SK-N-SH treated with all-trans-retinoic acid at 6 μM for 48 hours (cell line): ENCODE measurements at regions not wholly inside any gene's neighbourhood (a gene's known extent, or its start where the extent isn't known, plus 50 kb on each side); places are given as distances from the start of the nearest gene placed in this dataset.

ENCODE experiments used
- ATAC-seq: fragments of 200-7000 bp; cut with Tn5 transposase; 3 replicates; pipeline ENCODE4 v1.9.1; 2020; ENCODE audit warnings: mild to moderate bottlenecking, moderate library complexity
- BACH2 ChIP-seq: fragments of 250-450 bp; sonication (Bioruptor Pico); IDR thresholded peaks from 2 replicates; pipeline ENCODE4 v1.9.0; 2021; ENCODE audit warnings: mild to moderate bottlenecking, borderline replicate concordance
- ESRRG ChIP-seq: fragments of 250-450 bp; sonication (Bioruptor Pico); IDR thresholded peaks from 2 replicates; pipeline ENCODE4 v1.6.1; 2021; ENCODE audit warnings: mild to moderate bottlenecking
- GLIS3 ChIP-seq: fragments of 250-450 bp; sonication (Bioruptor Pico); IDR thresholded peaks from 2 replicates; pipeline ENCODE4 v1.5.0; 2020; ENCODE audit warnings: mild to moderate bottlenecking, moderate library complexity
- OSR1 ChIP-seq: fragments of 250-450 bp; sonication (Bioruptor Pico); IDR thresholded peaks from 2 replicates; pipeline ENCODE4 v1.8.0; 2022; ENCODE audit warnings: moderate library complexity, mild to moderate bottlenecking, inconsistent platforms
- PATZ1 ChIP-seq: fragments of 250-450 bp; sonication (Bioruptor Pico); IDR thresholded peaks from 2 replicates; pipeline ENCODE4 v1.8.0; 2020; ENCODE audit warnings: mild to moderate bottlenecking, moderate library complexity, borderline replicate concordance
- POU6F1 ChIP-seq: fragments of 250-450 bp; sonication (Bioruptor Pico); IDR thresholded peaks from 2 replicates; pipeline ENCODE4 v1.8.0; 2021; ENCODE audit warnings: low read depth, mild to moderate bottlenecking, moderate library complexity, borderline replicate concordance
- PPARA ChIP-seq: fragments of 250-450 bp; sonication (Bioruptor Pico); IDR thresholded peaks from 2 replicates; pipeline ENCODE4 v1.5.0; 2020; ENCODE audit warnings: mild to moderate bottlenecking, borderline replicate concordance
- SNAI2 ChIP-seq: fragments of 250-450 bp; sonication (Bioruptor Pico); IDR thresholded peaks from 2 replicates; pipeline ENCODE4 v1.5.0; 2020; ENCODE audit warnings: mild to moderate bottlenecking, moderate library complexity
- TOX ChIP-seq: fragments of 250-450 bp; sonication (Bioruptor Pico); IDR thresholded peaks from 2 replicates; pipeline ENCODE4 v1.8.0; 2021; ENCODE audit warnings: mild to moderate bottlenecking, moderate library complexity, borderline replicate concordance
- ZC3H10 ChIP-seq: fragments of 250-450 bp; sonication (Bioruptor Pico); IDR thresholded peaks from 2 replicates; pipeline ENCODE4 v1.5.1; 2021; ENCODE audit warnings: mild to moderate bottlenecking, moderate library complexity
- ZFP3 ChIP-seq: fragments of 250-450 bp; sonication (Bioruptor Pico); IDR thresholded peaks from 2 replicates; pipeline ENCODE4 v1.5.0; 2020; ENCODE audit warnings: mild to moderate bottlenecking, moderate library complexity
- ZFP30 ChIP-seq: fragments of 450-650 bp; formaldehyde crosslinking; IDR thresholded peaks from 2 replicates; pipeline ENCODE4 v1.5.0; 2022; ENCODE audit warnings: mild to moderate bottlenecking, moderate library complexity
- ZNF565 ChIP-seq: fragments of 450-650 bp; formaldehyde crosslinking; conservative IDR thresholded peaks from 2 replicates; pipeline ENCODE4 v1.5.0; 2020; ENCODE audit warnings: low read depth, mild to moderate bottlenecking, moderate library complexity
- ZNF70 ChIP-seq: fragments of 450-650 bp; formaldehyde crosslinking; IDR thresholded peaks from 2 replicates; pipeline ENCODE4 v1.5.0; 2020; ENCODE audit warnings: mild to moderate bottlenecking, moderate library complexity
- ZNF8 ChIP-seq: fragments of 450-650 bp; formaldehyde crosslinking; IDR thresholded peaks from 2 replicates; pipeline ENCODE4 v1.5.0; 2020; ENCODE audit warnings: mild to moderate bottlenecking, moderate library complexity
- TF ChIP-seq, protein P1 (sequence below): fragments of 250-450 bp; sonication (Bioruptor Pico); IDR thresholded peaks from 2 replicates; pipeline ENCODE4 v1.5.1; 2020; ENCODE audit warnings: low read depth, mild to moderate bottlenecking, moderate library complexity
- TF ChIP-seq, protein P2 (sequence below): fragments of 250-450 bp; sonication (Bioruptor Pico); IDR thresholded peaks from 2 replicates; pipeline ENCODE4 v1.5.1; 2021; ENCODE audit warnings: mild to moderate bottlenecking, moderate library complexity
- TF ChIP-seq, protein P3 (sequence below): fragments of 250-450 bp; sonication (Bioruptor Pico); IDR thresholded peaks from 2 replicates; pipeline ENCODE4 v1.5.0; 2020; ENCODE audit warnings: mild to moderate bottlenecking, moderate library complexity

DNA sequence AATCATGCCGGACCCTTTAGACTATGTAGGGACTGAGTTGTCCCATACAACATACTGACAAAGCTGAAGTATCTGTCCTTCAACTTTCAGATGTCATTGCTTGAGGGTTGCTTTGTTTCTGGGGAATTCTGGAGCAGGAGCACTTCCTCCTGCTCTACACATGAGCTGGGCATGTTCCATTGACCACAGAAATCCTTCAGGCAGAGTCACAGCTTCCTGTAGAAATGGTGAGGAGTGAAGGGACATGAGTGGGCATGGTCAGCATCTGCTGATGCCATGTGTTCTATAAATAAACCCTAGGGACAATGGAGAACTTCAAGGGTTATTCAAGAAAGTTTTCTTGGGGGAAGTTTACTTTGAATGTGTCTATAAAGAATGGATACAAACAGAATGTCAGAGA is 296.6 kb upstream of the FBXL7 start:
- no peak for ATAC-seq
- no peak for TF ChIP-seq SNAI2 (CRISPR knock-in tag)
- TF ChIP-seq ZNF8 (CRISPR knock-in tag): no peak
- no peak for TF ChIP-seq BACH2 (CRISPR knock-in tag)
- TF ChIP-seq, protein P1, sequence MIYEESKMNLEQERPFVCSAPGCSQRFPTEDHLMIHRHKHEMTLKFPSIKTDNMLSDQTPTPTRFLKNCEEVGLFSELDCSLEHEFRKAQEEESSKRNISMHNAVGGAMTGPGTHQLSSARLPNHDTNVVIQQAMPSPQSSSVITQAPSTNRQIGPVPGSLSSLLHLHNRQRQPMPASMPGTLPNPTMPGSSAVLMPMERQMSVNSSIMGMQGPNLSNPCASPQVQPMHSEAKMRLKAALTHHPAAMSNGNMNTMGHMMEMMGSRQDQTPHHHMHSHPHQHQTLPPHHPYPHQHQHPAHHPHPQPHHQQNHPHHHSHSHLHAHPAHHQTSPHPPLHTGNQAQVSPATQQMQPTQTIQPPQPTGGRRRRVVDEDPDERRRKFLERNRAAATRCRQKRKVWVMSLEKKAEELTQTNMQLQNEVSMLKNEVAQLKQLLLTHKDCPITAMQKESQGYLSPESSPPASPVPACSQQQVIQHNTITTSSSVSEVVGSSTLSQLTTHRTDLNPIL (CRISPR knock-in tag): no peak
- TF ChIP-seq ESRRG (CRISPR knock-in tag): no peak
- no peak for TF ChIP-seq POU6F1 (CRISPR knock-in tag)
- no peak for TF ChIP-seq PATZ1 (CRISPR knock-in tag)
- TF ChIP-seq ZFP3 (CRISPR knock-in tag): no peak
- no peak for TF ChIP-seq TOX (CRISPR knock-in tag)
- no peak for TF ChIP-seq OSR1
- no peak for TF ChIP-seq ZFP30 (CRISPR knock-in tag)
- TF ChIP-seq ZNF70 (CRISPR knock-in tag): no peak
- TF ChIP-seq, protein P2, sequence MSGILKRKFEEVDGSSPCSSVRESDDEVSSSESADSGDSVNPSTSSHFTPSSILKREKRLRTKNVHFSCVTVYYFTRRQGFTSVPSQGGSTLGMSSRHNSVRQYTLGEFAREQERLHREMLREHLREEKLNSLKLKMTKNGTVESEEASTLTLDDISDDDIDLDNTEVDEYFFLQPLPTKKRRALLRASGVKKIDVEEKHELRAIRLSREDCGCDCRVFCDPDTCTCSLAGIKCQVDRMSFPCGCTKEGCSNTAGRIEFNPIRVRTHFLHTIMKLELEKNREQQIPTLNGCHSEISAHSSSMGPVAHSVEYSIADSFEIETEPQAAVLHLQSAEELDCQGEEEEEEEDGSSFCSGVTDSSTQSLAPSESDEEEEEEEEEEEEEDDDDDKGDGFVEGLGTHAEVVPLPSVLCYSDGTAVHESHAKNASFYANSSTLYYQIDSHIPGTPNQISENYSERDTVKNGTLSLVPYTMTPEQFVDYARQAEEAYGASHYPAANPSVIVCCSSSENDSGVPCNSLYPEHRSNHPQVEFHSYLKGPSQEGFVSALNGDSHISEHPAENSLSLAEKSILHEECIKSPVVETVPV (CRISPR knock-in tag): no peak
- no peak for TF ChIP-seq ZNF565 (CRISPR knock-in tag)
- no peak for TF ChIP-seq PPARA (CRISPR knock-in tag)
- no peak for TF ChIP-seq GLIS3 (CRISPR knock-in tag)
- TF ChIP-seq, protein P3, sequence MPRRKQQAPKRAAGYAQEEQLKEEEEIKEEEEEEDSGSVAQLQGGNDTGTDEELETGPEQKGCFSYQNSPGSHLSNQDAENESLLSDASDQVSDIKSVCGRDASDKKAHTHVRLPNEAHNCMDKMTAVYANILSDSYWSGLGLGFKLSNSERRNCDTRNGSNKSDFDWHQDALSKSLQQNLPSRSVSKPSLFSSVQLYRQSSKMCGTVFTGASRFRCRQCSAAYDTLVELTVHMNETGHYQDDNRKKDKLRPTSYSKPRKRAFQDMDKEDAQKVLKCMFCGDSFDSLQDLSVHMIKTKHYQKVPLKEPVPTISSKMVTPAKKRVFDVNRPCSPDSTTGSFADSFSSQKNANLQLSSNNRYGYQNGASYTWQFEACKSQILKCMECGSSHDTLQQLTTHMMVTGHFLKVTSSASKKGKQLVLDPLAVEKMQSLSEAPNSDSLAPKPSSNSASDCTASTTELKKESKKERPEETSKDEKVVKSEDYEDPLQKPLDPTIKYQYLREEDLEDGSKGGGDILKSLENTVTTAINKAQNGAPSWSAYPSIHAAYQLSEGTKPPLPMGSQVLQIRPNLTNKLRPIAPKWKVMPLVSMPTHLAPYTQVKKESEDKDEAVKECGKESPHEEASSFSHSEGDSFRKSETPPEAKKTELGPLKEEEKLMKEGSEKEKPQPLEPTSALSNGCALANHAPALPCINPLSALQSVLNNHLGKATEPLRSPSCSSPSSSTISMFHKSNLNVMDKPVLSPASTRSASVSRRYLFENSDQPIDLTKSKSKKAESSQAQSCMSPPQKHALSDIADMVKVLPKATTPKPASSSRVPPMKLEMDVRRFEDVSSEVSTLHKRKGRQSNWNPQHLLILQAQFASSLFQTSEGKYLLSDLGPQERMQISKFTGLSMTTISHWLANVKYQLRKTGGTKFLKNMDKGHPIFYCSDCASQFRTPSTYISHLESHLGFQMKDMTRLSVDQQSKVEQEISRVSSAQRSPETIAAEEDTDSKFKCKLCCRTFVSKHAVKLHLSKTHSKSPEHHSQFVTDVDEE (CRISPR knock-in tag): no peak
- TF ChIP-seq ZC3H10 (CRISPR knock-in tag): no peak

DNA sequence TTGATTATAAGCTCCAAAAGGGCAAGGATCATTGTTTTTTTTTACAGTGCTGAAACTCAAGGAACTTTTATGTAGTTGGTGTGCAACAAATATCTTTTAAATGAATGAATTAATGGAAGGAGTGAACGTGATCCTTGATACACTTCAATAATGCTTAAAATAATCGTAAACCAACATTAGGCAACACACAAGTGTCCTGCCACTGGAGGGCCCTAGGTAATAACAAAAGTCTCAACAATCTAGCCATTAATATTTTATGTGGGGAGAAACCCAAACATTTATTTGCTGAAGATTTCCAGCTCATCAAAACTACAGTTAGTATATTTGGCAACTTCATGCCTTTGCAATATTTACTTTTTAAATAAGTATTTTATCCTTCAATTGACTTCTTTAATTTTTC is 309.0 kb upstream of the FBXL7 start:
- ATAC-seq: no peak
- TF ChIP-seq ZNF8 (CRISPR knock-in tag): no peak

GRCh38 chr5:15183520-15183919 is 311.9 kb upstream of the ANKH start:
- ATAC-seq: no peak
- TF ChIP-seq ZFP30 (CRISPR knock-in tag) (no peak), BACH2 (CRISPR knock-in tag) (no peak), ZNF70 (CRISPR knock-in tag) (no peak), ZNF565 (CRISPR knock-in tag) (no peak), SNAI2 (CRISPR knock-in tag) (no peak), POU6F1 (CRISPR knock-in tag) (no peak), GLIS3 (CRISPR knock-in tag) (no peak)
